Activated naive CD8-positive, alpha-beta T cell treated with anti-CD3 and anti-CD28 coated beads, Interleukin-2, amount 50 U/mL, for 24 hours (primary cell): ENCODE measurements at regions not wholly inside any gene's neighbourhood (a gene's known extent, or its start where the extent isn't known, plus 50 kb on each side); places are given as distances from the start of the nearest gene placed in this dataset.
"Not testable (repeated sequence)": the region's sequence is repeated elsewhere in the genome, so short reads cannot be mapped to it uniquely, and the experiment has no call there.

Experiments
- ATAC-seq: fragments of 150-1000 bp; cut with Tn5 transposase; one replicate; pipeline ENCODE4 v1.10.0; 2021
- DNase-seq: peaks from one replicate; pipeline ENCODE4 v3.0.0; 2021
- H3K27ac Mint-ChIP-seq: one replicate; pipeline ENCODE4 v1.8.0; 2021; ENCODE audit warnings: mild to moderate bottlenecking, mixed read lengths
- H3K27me3 Mint-ChIP-seq: one replicate; pipeline ENCODE4 v1.8.0; 2021; ENCODE audit warnings: mixed read lengths
- H3K36me3 Mint-ChIP-seq: one replicate; pipeline ENCODE4 v1.8.0; 2021; ENCODE audit warnings: low read depth, mixed read lengths
- H3K4me1 Mint-ChIP-seq: one replicate; pipeline ENCODE4 v1.8.0; 2021; ENCODE audit warnings: mixed read lengths
- H3K4me3 Mint-ChIP-seq: one replicate; pipeline ENCODE4 v1.8.0; 2021; ENCODE audit warnings: mild to moderate bottlenecking, moderate library complexity, mixed read lengths
- H3K9me3 Mint-ChIP-seq: one replicate; pipeline ENCODE4 v1.8.0; 2021; ENCODE audit warnings: mixed read lengths

- Mint-ChIP-seq H3K36me3 (no peaks in the 10 kb centered on the region), H3K27ac (no peak overlapping the region), H3K9me3 (peaks cover 4% of the 10 kb centered on the region), H3K4me1 (peaks cover 18% of the 10 kb centered on the region), H3K4me3 (no peak overlapping the region), H3K27me3 (no peaks in the 10 kb centered on the region)
- no peak for ATAC-seq
- no peak for DNase-seq
Observed at GRCh38 chr2:31813016-31813415, 197.8 kb downstream of the MEMO1 start.

DNA sequence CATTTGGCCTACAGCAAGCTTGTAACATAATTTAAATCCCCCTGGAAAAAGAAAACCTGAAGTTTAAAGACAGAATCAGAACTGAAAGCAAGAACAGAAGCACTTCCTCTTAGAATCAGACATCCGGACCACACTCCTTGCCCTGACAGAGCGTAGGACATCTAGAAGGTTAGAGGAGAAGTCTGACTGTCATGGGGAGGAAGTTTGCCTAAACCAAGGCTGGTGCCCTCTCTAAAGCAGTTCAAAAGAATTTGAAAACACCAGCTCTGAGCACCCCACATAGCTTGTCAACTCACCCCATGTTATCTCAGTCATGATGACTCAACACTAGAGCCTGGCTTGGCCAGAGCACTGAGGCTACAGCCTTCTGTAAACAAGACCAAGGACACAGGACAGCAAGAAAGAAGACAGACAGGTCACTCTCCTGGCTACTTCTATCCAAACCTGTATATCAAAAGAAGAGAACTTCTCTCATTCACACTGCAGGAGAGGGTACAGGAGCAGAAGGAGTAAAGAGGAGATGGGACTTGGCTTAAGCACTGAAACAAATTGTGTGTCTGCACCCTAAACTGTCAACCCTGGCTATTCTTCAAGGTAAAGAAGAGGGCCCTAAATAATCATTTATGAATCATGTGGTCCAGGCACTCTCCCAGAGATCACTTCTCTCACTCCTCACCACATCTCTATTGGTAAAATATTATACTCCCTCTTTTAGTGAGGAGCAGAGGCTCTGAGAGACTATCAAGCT is 198.6 kb downstream of the MEMO1 start:
- peak; percentile 68 for ATAC-seq
- no peak for DNase-seq
- H3K27ac Mint-ChIP-seq, result peak overlapping the region; percentile 12
- no peaks in the 10 kb centered on the region for H3K36me3 Mint-ChIP-seq
- H3K9me3 Mint-ChIP-seq, result no peaks in the 10 kb centered on the region
- no peaks in the 10 kb centered on the region for H3K27me3 Mint-ChIP-seq
- H3K4me1 Mint-ChIP-seq, result peaks cover 18% of the 10 kb centered on the region
- no peak overlapping the region for H3K4me3 Mint-ChIP-seq

- Mint-ChIP-seq H3K27ac (no peak overlapping the region), H3K4me3 (no peak overlapping the region), H3K9me3 (no peaks in the 10 kb centered on the region)
Observed at GRCh38 chr2:31811482-31811881, 199.3 kb downstream of the MEMO1 start.

DNA sequence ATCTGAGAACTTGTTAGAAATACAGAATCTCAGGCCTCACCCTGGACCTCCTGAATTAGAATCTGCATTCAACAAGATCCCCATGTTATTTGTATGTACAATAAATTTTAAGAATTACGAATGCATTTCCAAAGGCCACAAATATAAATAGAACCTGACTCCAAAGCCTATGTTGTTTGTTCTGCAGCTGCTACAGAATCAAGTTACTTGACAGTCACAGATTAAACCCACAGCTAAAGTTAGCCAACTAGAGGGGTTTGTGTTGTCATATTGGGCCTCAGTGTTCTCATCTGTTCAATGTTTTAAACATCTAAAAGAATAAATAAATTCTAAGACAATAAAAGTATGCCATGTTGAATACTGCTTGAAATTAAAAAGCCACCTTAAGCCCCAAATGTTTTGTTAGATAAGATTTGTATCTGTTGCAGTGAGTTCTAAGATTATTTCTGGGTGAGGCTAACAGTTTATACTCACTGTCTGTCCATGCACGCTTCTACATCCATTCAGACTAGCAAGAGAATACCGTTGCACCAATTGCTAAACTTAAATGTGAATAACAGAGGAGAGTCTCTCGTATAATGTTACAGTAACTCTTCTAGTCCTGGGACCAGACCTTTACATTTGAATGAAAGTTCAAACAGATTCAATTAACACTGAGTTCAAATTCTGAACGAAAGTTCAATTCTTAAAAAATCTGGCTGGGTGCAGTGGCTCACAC is 200.4 kb downstream of the MEMO1 start:
- ATAC-seq (no peak), DNase-seq (no peak)
- Mint-ChIP-seq H3K9me3 (no peaks in the 10 kb centered on the region), H3K27me3 (no peaks in the 10 kb centered on the region), H3K27ac (no peak overlapping the region), H3K4me1 (peaks cover 18% of the 10 kb centered on the region), H3K4me3 (no peak overlapping the region), H3K36me3 (no peaks in the 10 kb centered on the region)

More at GRCh38 chr2:31811482-31811881, 199.3 kb downstream of the MEMO1 start:
- Mint-ChIP-seq H3K4me1 (peaks cover 18% of the 10 kb centered on the region), H3K36me3 (no peaks in the 10 kb centered on the region), H3K27me3 (no peaks in the 10 kb centered on the region)
- DNase-seq (no peak), ATAC-seq (no peak)

DNA sequence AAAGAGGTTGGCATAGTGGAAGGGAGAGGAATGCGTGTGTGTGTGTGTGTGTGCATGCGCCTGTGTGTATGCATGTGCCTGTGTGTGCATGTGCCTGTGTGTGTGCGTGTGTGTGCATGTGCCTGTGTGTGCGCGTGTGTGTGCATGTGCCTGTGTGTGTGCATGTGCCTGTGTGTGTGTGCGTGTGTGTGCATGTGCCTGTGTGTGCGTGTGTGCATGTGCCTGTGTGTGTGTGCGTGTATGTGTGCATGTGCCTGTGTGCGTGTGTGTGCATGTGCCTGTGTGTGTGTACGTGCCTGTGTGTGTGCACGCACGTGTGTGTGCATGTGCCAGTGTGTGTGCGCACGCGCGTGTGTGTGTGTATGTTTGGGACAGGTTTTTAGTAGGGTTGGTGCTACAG is 205.1 kb downstream of the MEMO1 start:
- no peak overlapping the region for H3K27ac Mint-ChIP-seq
- H3K4me3 Mint-ChIP-seq, result no peak overlapping the region
- H3K36me3 Mint-ChIP-seq, result no peaks in the 10 kb centered on the region
- DNase-seq, result no peak
- H3K27me3 Mint-ChIP-seq, result no peaks in the 10 kb centered on the region
- ATAC-seq, result no peak
- peaks cover 3% of the 10 kb centered on the region for H3K4me1 Mint-ChIP-seq
- H3K9me3 Mint-ChIP-seq, result peaks cover 4% of the 10 kb centered on the region

DNA sequence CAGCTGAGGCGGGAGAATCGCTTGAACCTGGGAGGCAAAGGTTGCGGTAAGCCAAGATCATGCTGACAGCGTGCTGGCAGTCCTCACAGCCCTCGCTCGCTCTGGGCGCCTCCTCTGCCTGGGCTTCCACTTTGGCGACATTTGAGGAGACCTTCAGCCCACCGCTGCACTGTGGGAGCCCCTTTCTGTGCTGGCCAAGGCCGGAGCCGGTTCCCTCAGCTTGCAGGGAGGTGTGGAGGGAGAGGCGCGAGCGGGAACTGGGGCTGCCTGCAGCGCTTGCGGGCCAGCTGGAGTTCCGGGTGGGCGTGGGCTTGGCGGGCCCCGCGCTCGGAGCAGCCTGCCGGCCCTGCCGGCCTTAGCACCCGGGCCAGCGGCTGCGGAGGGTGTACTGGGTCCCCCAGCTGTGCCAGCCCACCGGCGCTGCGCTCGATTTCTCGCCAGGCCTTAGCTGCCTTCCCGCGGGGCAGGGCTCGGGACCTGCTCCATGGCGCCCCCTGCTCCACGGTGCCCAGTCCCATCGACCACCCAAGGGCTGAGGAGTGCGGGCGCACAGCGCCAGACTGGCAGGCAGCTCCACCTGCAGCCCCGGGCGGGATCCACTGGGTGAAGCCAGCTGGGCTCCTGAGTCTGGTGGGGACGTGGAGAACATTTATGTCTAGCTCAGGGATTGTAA is 207.2 kb downstream of the MEMO1 start:
- not testable (repeated sequence) for ATAC-seq

GRCh38 chr2:31802711-31803110 is 208.1 kb downstream of the MEMO1 start:
- DNase-seq (no peak), ATAC-seq (no peak)
- Mint-ChIP-seq H3K9me3 (peaks cover 4% of the 10 kb centered on the region), H3K27me3 (peaks cover 9% of the 10 kb centered on the region), H3K4me3 (no peak overlapping the region), H3K4me1 (no peaks in the 10 kb centered on the region), H3K27ac (no peak overlapping the region), H3K36me3 (no peaks in the 10 kb centered on the region)

More for the DNA sequence above, 207.2 kb downstream of the MEMO1 start:
- not testable (repeated sequence) for H3K4me1 Mint-ChIP-seq, H3K27ac Mint-ChIP-seq, H3K27me3 Mint-ChIP-seq, H3K36me3 Mint-ChIP-seq, H3K9me3 Mint-ChIP-seq, H3K4me3 Mint-ChIP-seq, DNase-seq

- not testable (repeated sequence) for H3K36me3 Mint-ChIP-seq, H3K27ac Mint-ChIP-seq, DNase-seq, H3K4me1 Mint-ChIP-seq, H3K4me3 Mint-ChIP-seq, H3K9me3 Mint-ChIP-seq, ATAC-seq
- peaks cover 11% of the 10 kb centered on the region for H3K27me3 Mint-ChIP-seq
Observed at GRCh38 chr2:31799282-31799681, 211.5 kb downstream of the MEMO1 start.

- Mint-ChIP-seq H3K4me1 (no peaks in the 10 kb centered on the region), H3K36me3 (no peaks in the 10 kb centered on the region), H3K27me3 (peaks cover 23% of the 10 kb centered on the region), H3K27ac (no peak overlapping the region), H3K4me3 (no peak overlapping the region), H3K9me3 (no peaks in the 10 kb centered on the region)
- DNase-seq (no peak), ATAC-seq (no peak)
Observed at GRCh38 chr2:31788273-31788672, 207.5 kb upstream of the SRD5A2 start.

DNA sequence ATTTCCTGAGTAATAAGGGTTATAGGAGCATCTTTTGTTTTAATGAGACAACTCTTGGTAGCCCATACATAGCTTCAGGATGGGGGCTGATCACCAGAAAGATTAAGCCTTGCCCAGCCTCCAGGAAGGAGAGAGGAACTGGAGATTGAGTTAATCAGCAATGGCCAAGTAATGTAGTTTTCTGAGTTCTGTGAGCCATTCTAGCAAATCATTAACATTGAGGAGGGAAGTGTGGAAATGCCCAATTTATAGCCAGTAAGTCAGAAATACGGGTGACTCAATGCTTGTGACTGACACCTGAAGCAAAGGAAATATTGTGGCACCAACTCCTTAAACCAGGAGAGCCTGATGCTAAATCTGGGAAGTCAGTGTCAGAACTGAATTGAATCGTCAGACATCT is 205.1 kb upstream of the SRD5A2 start:
- peaks cover 5% of the 10 kb centered on the region for H3K9me3 Mint-ChIP-seq
- no peaks in the 10 kb centered on the region for H3K4me1 Mint-ChIP-seq
- DNase-seq, result no peak
- no peaks in the 10 kb centered on the region for H3K36me3 Mint-ChIP-seq
- H3K27ac Mint-ChIP-seq, result no peak overlapping the region
- H3K4me3 Mint-ChIP-seq, result no peak overlapping the region
- no peak for ATAC-seq
- H3K27me3 Mint-ChIP-seq, result peaks cover 15% of the 10 kb centered on the region

GRCh38 chr2:31784868-31785267 is 204.1 kb upstream of the SRD5A2 start:
- DNase-seq, result no peak
- Mint-ChIP-seq H3K4me3 (no peak overlapping the region), H3K9me3 (peaks cover 7% of the 10 kb centered on the region), H3K36me3 (no peaks in the 10 kb centered on the region), H3K27me3 (peaks cover 18% of the 10 kb centered on the region), H3K27ac (no peak overlapping the region), H3K4me1 (no peaks in the 10 kb centered on the region)
- no peak for ATAC-seq

- ATAC-seq, H3K27ac Mint-ChIP-seq, DNase-seq, H3K4me3 Mint-ChIP-seq, H3K36me3 Mint-ChIP-seq, H3K9me3 Mint-ChIP-seq, H3K4me1 Mint-ChIP-seq: not testable (repeated sequence)
- H3K27me3 Mint-ChIP-seq, result peaks cover 21% of the 10 kb centered on the region
Observed at GRCh38 chr2:31783446-31784091, 202.8 kb upstream of the SRD5A2 start.

- Mint-ChIP-seq H3K27ac (no peak overlapping the region), H3K4me3 (no peak overlapping the region), H3K9me3 (peaks cover 7% of the 10 kb centered on the region), H3K4me1 (no peaks in the 10 kb centered on the region), H3K36me3 (no peaks in the 10 kb centered on the region), H3K27me3 (peaks cover 19% of the 10 kb centered on the region)
- ATAC-seq (no peak), DNase-seq (no peak)
Observed at GRCh38 chr2:31778153-31778552, 197.4 kb upstream of the SRD5A2 start.

- Mint-ChIP-seq H3K4me1 (no peaks in the 10 kb centered on the region), H3K36me3 (no peaks in the 10 kb centered on the region), H3K4me3 (no peak overlapping the region), H3K9me3 (no peaks in the 10 kb centered on the region), H3K27ac (no peak overlapping the region), H3K27me3 (peaks cover 1% of the 10 kb centered on the region)
- DNase-seq (no peak), ATAC-seq (no peak)
Observed at GRCh38 chr2:31770741-31771140, 190.0 kb upstream of the SRD5A2 start.
